Activated T-cell treated with anti-CD3 and anti-CD28 coated beads, Interleukin-2, amount 50 U/mL, for 72 hours (primary cell): ENCODE measurements at regions not wholly inside any gene's neighbourhood (a gene's known extent, or its start where the extent isn't known, plus 50 kb on each side); places are given as distances from the start of the nearest gene placed in this dataset.
A peak's percentile ranks its signal among the peaks of the same experiment; 100 is the strongest.

Experiments used
- ATAC-seq, 2 donors: fragments of 150-1000 bp; cut with Tn5 transposase; replicated peaks in 1 of 2; 2 replicates each; pipeline ENCODE4 v1.10.0; 2021; ENCODE audit warnings: moderate library complexity in 2 of 2, mild to moderate bottlenecking in 1 of 2
- DNase-seq, 2 donors: peaks; one replicate each; pipeline ENCODE4 v3.0.0; 2021 to 2022; ENCODE audit warnings: mixed read lengths in 1 of 2
- H3K27ac Mint-ChIP-seq: one replicate; pipeline ENCODE4 v1.8.0; 2022; ENCODE audit warnings: mild to moderate bottlenecking, moderate library complexity, mixed read lengths
- H3K27me3 Mint-ChIP-seq: one replicate; pipeline ENCODE4 v1.8.0; 2022; ENCODE audit warnings: low read depth, mixed read lengths
- H3K36me3 Mint-ChIP-seq, 2 donors: one replicate each; pipeline ENCODE4 v1.8.0; 2022; ENCODE audit warnings: mixed read lengths in 2 of 2, mild to moderate bottlenecking in 1 of 2; ENCODE audit not compliant: insufficient read depth in 2 of 2
- H3K4me1 Mint-ChIP-seq: one replicate; pipeline ENCODE4 v1.8.0; 2022; ENCODE audit warnings: low read depth, mixed read lengths
- H3K4me3 Mint-ChIP-seq, 2 donors: one replicate each; pipeline ENCODE4 v1.8.0; 2022; ENCODE audit warnings: mild to moderate bottlenecking in 2 of 2, mixed read lengths in 2 of 2, moderate library complexity in 2 of 2
- H3K9me3 Mint-ChIP-seq, 2 donors: one replicate each; pipeline ENCODE4 v1.8.0; 2022; ENCODE audit warnings: mixed read lengths in 2 of 2

DNA sequence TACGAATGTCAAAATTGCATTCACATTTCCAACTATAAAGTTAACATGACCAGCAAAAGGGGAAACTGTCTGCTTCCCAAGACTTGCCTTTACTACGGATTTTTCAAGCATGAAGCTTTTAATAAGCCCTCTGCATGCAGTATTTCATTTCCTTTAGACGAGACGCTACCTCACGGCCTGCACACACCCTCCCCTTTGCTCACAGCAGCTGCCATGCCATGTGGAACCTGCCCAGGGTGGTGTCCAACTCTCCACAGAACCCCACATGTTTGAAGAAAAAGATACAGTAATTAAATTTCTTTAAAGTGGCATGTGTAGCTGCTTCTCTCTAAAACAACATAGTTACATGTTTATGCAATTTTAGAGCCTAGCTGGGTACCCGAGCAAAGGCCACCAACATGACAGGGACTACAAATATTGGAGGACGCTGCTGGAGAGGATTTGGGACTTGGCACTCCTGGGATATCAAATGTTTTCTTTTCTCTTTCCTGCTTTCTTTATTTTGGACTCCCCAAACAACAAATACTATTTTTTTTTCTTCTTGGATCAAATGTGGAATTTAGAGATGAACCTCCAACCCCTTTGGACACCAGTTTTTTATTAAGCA, 256.9 kb upstream of the PCSK5 start:
- H3K4me1 Mint-ChIP-seq: peaks cover 5% of the 10 kb centered on the region
- H3K27ac Mint-ChIP-seq: no peak overlapping the region
- no peak overlapping the region for H3K4me3 Mint-ChIP-seq
- DNase-seq (no peak), ATAC-seq (no peak)
- peaks cover 0 to 2% of the 10 kb centered on the region in 2 donors for H3K9me3 Mint-ChIP-seq
- H3K36me3 Mint-ChIP-seq: no peaks in the 10 kb centered on the region
- no peaks in the 10 kb centered on the region for H3K27me3 Mint-ChIP-seq

DNA sequence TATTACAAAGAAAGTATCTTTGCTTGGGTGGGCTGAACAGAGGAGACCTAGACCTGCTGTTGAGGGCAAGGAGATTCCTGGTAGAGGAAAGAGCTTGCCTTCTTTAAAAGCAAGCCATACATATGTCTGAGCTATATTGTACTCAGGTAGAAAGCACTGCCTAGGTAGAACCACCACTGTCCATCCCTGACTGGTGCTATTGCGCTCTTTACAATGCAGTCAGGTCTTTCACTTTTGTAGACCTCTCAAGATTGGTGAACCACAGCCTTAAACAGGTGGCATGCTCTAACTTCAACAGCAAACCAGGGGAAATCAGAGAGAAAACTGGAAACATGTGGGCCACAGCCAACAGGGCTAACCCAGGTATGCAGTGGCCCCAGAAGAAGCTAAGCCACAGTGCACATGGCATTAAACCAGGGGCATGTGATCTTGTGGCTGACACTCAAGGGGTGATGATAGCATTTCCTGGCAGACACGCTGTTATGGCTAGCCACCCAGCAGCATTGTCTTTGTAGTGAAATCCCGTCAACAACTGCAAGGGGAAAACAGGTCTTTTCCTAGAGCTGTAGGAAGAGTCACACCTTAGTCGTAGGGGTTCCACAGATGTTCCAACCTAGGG, 253.9 kb upstream of the PCSK5 start:
- Mint-ChIP-seq H3K9me3 (no peaks in the 10 kb centered on the region), H3K27ac (no peak overlapping the region), H3K4me3 (no peak overlapping the region), H3K4me1 (peaks cover 5% of the 10 kb centered on the region), H3K36me3 (no peaks in the 10 kb centered on the region), H3K27me3 (no peaks in the 10 kb centered on the region)
- ATAC-seq (peak; percentile 75 to 77), DNase-seq (peak in 1 of 2 donors; percentile 6)

DNA sequence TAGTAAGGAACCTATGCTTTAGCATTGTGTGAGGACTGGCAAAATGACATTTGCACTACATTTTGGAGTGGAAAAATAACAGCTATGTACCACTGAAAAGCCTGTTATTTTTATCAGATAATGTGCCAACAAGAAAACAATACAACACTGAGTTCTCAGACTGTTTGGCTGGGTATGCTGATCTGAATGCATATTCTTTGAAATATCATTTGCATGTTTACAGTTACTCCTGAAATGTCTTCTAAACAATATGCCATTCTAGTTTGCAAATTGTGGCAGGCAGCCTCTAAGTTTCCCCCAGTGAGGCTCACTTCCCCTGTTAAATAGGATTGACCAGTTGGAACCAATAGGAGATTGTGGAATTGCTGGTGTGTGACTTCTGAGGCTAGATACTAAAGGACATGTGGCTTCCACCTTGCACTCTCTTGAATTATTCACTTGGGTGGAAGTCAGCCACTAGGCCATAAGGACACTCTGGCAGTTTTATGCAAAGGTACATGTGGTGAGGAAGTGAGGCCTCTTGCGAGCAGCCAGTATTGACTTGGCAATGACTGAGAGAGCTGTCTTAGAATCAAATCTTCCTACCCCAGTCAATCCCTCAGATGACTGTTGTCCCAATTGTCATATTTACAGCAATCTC, 250.4 kb upstream of the PCSK5 start:
- no peak overlapping the region for H3K27ac Mint-ChIP-seq
- H3K4me3 Mint-ChIP-seq: no peak overlapping the region
- H3K4me1 Mint-ChIP-seq: peaks cover 5% of the 10 kb centered on the region
- no peak for DNase-seq
- no peaks in the 10 kb centered on the region for H3K36me3 Mint-ChIP-seq
- H3K9me3 Mint-ChIP-seq: no peaks in the 10 kb centered on the region
- no peak for ATAC-seq
- H3K27me3 Mint-ChIP-seq: no peaks in the 10 kb centered on the region

DNA sequence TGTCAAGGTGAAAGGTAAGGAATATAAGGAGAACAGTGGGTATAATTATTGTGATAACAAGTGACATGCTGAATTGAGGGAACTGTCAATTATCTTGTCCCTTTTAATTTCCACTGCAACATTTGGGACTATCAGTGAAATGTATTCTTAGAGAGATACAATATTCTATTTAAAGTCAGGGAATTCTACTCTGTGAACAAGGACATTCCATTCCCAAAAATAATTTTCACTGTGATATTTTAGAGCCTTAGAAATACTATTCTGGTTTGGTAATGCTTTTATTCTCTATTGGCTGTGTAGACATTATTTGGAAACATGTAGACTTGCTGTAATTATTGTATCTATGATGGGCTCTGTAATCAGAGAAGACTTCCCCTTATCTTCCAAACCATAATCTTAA, 248.0 kb upstream of the PCSK5 start:
- Mint-ChIP-seq H3K27ac (no peak overlapping the region), H3K4me1 (no peaks in the 10 kb centered on the region), H3K9me3 (no peaks in the 10 kb centered on the region), H3K4me3 (no peak overlapping the region), H3K27me3 (no peaks in the 10 kb centered on the region), H3K36me3 (no peaks in the 10 kb centered on the region)
- DNase-seq (no peak), ATAC-seq (no peak)

DNA sequence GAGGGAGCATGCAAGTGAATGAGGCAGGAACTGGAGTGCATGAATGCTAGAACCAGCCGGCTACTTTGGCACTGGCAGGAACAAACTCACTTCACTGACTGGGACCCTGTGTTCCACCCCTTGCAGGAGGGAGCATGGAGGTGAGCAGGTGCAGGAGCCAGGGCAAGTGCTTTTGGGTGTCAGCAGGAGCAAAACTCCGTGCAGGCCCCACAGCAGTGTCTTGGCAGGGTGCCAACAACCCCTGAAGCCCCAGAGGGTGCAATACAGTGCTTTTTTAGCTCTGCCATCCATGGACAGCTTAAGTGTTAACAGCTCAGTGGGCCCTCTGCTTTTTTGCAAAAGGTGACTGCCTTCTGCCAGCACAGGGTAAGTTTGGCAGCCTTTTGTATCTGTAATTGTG, 245.8 kb upstream of the PCSK5 start:
- no peaks in the 10 kb centered on the region for H3K9me3 Mint-ChIP-seq
- no peak overlapping the region for H3K4me3 Mint-ChIP-seq
- no peaks in the 10 kb centered on the region for H3K27me3 Mint-ChIP-seq
- DNase-seq (no peak), ATAC-seq (no peak)
- H3K27ac Mint-ChIP-seq: no peak overlapping the region
- no peaks in the 10 kb centered on the region for H3K4me1 Mint-ChIP-seq
- H3K36me3 Mint-ChIP-seq: no peaks in the 10 kb centered on the region

DNA sequence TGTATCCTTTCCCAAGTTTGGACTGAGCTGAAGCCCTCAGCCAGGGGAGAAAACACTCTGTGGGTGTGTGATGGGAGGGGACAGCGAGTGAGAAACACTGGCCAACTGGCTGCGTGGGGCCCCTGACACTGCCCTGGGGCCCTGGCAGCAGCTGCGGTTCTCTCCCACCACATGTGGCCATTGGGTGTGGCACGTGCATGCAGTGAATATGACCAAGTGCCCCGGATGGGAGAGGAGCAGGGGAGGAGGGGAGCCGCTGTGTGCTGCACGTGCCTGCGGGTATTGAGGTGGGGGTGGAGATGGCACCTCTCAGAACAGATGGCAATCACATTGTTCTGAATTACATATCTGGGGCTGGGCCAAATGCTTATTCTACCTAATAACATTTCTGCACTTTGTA, 242.4 kb upstream of the PCSK5 start:
- no peak for ATAC-seq

DNA sequence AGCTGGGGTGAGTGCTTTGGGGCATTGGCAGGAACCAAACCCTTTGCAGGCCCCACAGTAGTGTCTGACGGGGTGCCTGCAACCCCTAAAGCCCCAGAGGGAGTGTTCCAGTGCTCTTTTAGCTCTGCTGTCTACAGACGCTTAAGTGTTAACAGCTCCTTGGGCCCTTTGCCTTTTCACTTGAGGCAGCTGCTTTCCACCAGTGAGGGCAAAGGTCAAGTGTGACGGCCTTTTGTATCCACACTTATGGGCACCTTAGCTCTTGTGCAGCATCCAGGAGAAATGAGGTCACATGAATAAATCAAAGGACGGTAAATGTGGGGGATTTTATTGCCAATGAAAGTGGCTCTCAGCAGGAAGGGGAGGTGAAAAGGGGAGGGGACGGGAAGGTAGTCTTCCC, 241.4 kb upstream of the PCSK5 start:
- Mint-ChIP-seq H3K4me3 (no peak overlapping the region), H3K4me1 (no peaks in the 10 kb centered on the region), H3K36me3 (no peaks in the 10 kb centered on the region), H3K9me3 (no peaks in the 10 kb centered on the region), H3K27ac (no peak overlapping the region), H3K27me3 (peaks cover 6% of the 10 kb centered on the region)
- DNase-seq (no peak), ATAC-seq (no peak)

More for the DNA sequence above, 242.4 kb upstream of the PCSK5 start:
- Mint-ChIP-seq H3K9me3 (no peaks in the 10 kb centered on the region), H3K27me3 (peaks cover 5% of the 10 kb centered on the region), H3K4me3 (no peak overlapping the region), H3K27ac (no peak overlapping the region), H3K4me1 (no peaks in the 10 kb centered on the region), H3K36me3 (no peaks in the 10 kb centered on the region)
- DNase-seq: no peak

DNA sequence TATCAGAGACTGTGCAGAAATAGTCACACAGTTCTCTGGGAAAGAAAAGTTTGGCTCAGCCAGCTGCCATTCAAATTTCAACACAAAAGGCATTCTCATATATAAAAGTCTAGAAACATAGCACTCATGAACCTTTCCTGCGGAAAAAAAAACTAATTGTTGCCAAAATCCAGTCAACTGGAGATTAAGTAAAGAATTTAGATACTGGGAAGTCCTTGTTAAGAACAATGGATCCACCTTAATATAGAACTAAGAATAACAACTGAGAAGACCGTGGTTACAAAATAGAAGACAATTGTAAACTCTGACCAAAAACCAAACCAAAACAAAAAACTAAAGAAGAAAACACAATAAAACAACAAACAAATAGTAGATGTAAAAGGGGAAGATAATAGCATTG, 238.8 kb upstream of the PCSK5 start:
- Mint-ChIP-seq H3K4me1 (no peaks in the 10 kb centered on the region), H3K27ac (no peak overlapping the region), H3K36me3 (no peaks in the 10 kb centered on the region), H3K27me3 (peaks cover 9% of the 10 kb centered on the region), H3K9me3 (no peaks in the 10 kb centered on the region), H3K4me3 (no peak overlapping the region)
- DNase-seq (no peak), ATAC-seq (no peak)

DNA sequence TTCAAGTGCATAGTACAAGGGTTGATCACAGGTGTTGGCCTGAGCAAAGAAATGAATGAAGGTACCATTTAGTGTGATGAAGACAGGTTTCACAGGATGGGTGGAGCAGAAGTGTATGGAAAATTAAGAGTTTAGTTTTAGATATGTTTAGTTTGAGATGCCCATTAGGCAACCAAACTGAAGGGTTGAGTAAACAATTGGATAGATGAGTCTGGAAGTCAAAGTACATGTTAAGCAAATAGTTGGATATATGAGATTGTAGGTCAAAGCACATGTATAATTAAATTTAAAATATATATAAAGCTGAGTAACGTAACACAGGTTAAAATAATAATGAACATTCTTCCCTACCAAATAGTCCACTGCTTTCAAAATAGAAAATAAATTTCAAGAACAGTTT, 237.1 kb upstream of the PCSK5 start:
- Mint-ChIP-seq H3K36me3 (no peaks in the 10 kb centered on the region), H3K27ac (no peak overlapping the region), H3K27me3 (peaks cover 9% of the 10 kb centered on the region), H3K9me3 (no peaks in the 10 kb centered on the region), H3K4me1 (no peaks in the 10 kb centered on the region), H3K4me3 (no peak overlapping the region)
- no peak for DNase-seq
- ATAC-seq: no peak

DNA sequence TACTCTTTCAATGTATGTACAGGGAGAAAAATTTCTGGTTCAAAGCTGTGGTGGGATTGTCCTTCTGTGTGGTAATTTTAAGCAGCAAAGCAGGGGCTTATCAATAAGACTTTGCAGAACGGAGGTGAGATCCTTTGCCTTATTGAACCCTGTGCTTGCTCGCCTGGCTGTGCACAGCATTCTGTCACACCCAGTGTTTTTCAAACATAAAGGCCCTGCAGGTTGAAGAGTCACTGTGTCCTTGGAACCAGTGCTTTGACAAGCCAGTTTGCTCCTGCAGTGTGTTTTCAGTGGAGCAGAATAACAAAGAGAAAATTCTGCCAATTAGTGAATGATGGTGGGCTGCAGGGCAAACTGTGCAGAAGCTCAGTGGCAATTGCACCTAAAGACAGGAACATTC, 236.7 kb upstream of the PCSK5 start:
- H3K4me3 Mint-ChIP-seq: no peak overlapping the region

DNA sequence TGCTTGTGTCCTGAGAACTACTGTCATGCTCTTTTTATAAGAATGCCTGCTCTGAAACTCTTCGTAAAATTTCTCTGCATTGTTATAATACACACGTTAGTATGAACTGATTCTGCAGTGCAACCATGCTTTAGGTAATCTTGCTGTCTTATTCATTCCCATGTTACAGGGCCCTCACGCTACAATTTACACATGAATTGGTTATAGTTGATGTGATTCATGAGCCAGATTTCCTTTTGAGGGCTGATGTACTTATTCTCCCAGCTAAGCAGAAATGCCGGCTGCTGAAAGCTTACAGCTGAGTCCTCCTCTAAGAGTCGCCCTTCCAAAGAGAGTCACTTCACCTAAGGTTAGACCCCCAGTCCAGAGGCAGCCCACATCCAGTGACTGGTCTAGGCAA, 233.5 kb upstream of the PCSK5 start:
- no peak overlapping the region for H3K27ac Mint-ChIP-seq
- H3K4me3 Mint-ChIP-seq: no peak overlapping the region
- H3K4me1 Mint-ChIP-seq: no peaks in the 10 kb centered on the region
- no peaks in the 10 kb centered on the region for H3K9me3 Mint-ChIP-seq
- ATAC-seq (no peak), DNase-seq (no peak)
- H3K27me3 Mint-ChIP-seq: peaks cover 5% of the 10 kb centered on the region
- no peaks in the 10 kb centered on the region for H3K36me3 Mint-ChIP-seq

More for the DNA sequence above, 236.7 kb upstream of the PCSK5 start:
- Mint-ChIP-seq H3K4me1 (no peaks in the 10 kb centered on the region), H3K27me3 (peaks cover 9% of the 10 kb centered on the region), H3K27ac (no peak overlapping the region), H3K9me3 (no peaks in the 10 kb centered on the region), H3K36me3 (no peaks in the 10 kb centered on the region)
- no peak for ATAC-seq
- no peak for DNase-seq

DNA sequence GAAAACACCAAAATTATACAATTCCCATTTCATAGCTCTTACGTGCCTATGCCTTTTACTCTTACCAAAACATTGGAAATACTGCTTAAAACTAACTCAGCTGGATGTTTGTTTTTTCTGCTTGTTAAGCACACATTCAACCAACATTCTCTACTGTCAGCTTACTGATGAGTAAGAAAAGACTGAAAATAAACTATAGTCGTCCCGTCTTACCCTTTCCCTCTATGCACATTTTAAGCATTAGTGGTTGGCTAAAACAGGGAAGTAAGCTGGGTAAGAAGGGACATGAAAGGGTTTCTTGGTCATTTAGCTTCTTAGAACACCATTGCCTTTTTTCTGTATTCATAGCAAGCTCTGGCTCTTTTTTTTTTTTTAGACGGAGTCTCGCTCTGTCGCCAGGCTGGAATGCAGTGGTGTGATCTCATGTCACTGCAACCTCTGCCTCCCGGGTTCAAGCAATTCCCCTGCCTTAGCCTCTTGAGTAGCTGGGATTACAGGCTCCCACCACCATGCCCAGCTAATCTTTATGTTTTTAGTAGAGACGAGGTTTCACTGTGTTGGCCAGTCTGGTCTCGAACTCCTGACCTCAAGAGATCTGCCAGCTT, 232.1 kb upstream of the PCSK5 start:
- no peak overlapping the region for H3K27ac Mint-ChIP-seq
- no peaks in the 10 kb centered on the region for H3K9me3 Mint-ChIP-seq
- no peak for DNase-seq
- H3K36me3 Mint-ChIP-seq: no peaks in the 10 kb centered on the region
- no peaks in the 10 kb centered on the region for H3K4me1 Mint-ChIP-seq
- peaks cover 5% of the 10 kb centered on the region for H3K27me3 Mint-ChIP-seq
- H3K4me3 Mint-ChIP-seq: no peak overlapping the region
- no peak for ATAC-seq

DNA sequence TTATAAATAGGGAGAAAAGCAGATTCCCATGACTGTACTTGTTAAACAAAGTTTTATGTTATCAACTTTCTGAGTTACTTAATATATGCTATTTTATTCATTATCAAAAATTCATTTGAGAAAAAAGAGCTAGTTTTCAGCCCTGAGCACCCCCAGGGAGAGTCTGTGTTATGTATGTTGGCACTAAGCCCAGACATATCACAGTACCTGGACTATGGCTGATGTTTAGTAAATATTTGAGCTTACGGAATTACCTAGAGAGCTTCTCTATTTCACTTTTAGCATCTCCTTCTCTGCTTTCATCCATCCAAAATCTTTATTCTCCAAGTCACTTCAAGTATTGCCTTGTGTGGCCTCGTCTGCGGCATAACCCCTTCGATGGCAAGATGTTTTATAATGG, 225.9 kb upstream of the PCSK5 start:
- DNase-seq: no peak
- Mint-ChIP-seq H3K4me1 (no peaks in the 10 kb centered on the region), H3K27me3 (peaks cover 28% of the 10 kb centered on the region), H3K4me3 (no peak overlapping the region), H3K36me3 (no peaks in the 10 kb centered on the region), H3K27ac (no peak overlapping the region), H3K9me3 (no peaks in the 10 kb centered on the region)
- no peak for ATAC-seq
